GM21367 (cell line): ENCODE measurements at regions not wholly inside any gene's neighbourhood (a gene's known extent, or its start where the extent isn't known, plus 50 kb on each side); places are given as distances from the start of the nearest gene placed in this dataset.
"Not testable (repeated sequence)": the region's sequence is repeated elsewhere in the genome, so short reads cannot be mapped to it uniquely, and the experiment has no call there.

Experiments
- ATAC-seq: cut with Tn5 transposase; IDR thresholded peaks from one replicate; pipeline ENCODE4 v1.9.1; 2021; ENCODE audit not compliant: unreplicated experiment

GRCh38 chr16:31718998-31719397 is 154.6 kb upstream of the ZNF267 start:
- ATAC-seq = no peak

- ATAC-seq = no peak
Measured at GRCh38 chr16:31727553-31727952, 146.1 kb upstream of the ZNF267 start.

GRCh38 chr16:31734265-31734664 is 139.3 kb upstream of the ZNF267 start:
- ATAC-seq = no peak

- ATAC-seq = not testable (repeated sequence)
Measured at GRCh38 chr16:31745098-31745497, 128.5 kb upstream of the ZNF267 start.

GRCh38 chr16:31745900-31746299 is 127.7 kb upstream of the ZNF267 start:
- no peak for ATAC-seq

GRCh38 chr16:31754998-31755615 is 118.5 kb upstream of the ZNF267 start:
- ATAC-seq = no peak

- no peak for ATAC-seq
Measured at GRCh38 chr16:31764103-31764502, 109.5 kb upstream of the ZNF267 start.

- no peak for ATAC-seq
Measured at GRCh38 chr16:31767267-31767666, 106.3 kb upstream of the ZNF267 start.

GRCh38 chr16:31780342-31780741 is 93.3 kb upstream of the ZNF267 start:
- no peak for ATAC-seq

- ATAC-seq = no peak
Measured at GRCh38 chr16:31785126-31785525, 88.5 kb upstream of the ZNF267 start.

- ATAC-seq = no peak
Measured at GRCh38 chr16:31807086-31807485, 66.5 kb upstream of the ZNF267 start.

GRCh38 chr16:31810863-31811262 is 62.7 kb upstream of the ZNF267 start:
- no peak for ATAC-seq

- not testable (repeated sequence) for ATAC-seq
Measured at GRCh38 chr16:31816141-31816540, 57.5 kb upstream of the ZNF267 start.

- ATAC-seq = no peak
Measured at GRCh38 chr16:31819386-31819785, 54.2 kb upstream of the ZNF267 start.

- ATAC-seq = no peak
Measured at GRCh38 chr16:31819948-31820347, 53.7 kb upstream of the ZNF267 start.
